PC-9 (cell line): ENCODE measurements at regions not wholly inside any gene's neighbourhood (a gene's known extent, or its start where the extent isn't known, plus 50 kb on each side); places are given as distances from the start of the nearest gene placed in this dataset.

Experiments used
- BruUV-seq: library from RNA; stranded (reverse); fragments of 400-500 nt; replicated peaks from 2 replicates; lab custom pipeline; 2021; lab: Mats Ljungman, UMichigan
- CTCF ChIA-PET: fragments of 300-600 bp; sonication (Branson Sonifier 250); formaldehyde crosslinking; loops from one replicate; lab custom pipeline; 2022; ENCODE audit warnings: antibody characterized with exemption; lab: Charles Lee
- POLR2A ChIA-PET: fragments of 300-600 bp; sonication (Branson Sonifier 250); formaldehyde crosslinking; loops from one replicate; lab custom pipeline; 2022; ENCODE audit warnings: antibody characterized with exemption; ENCODE audit not compliant: unreplicated experiment; lab: Charles Lee
- DNase-seq, 2 experiments: peaks; one replicate each; pipeline versions ENCODE4 v3.0.0 to v3.0.0-alpha.2; 2015 to 2022; ENCODE audit warnings: mixed read lengths in 1 of 2
- H2AFZ ChIP-seq: fragments of 200-600 bp; sonication (generic); 2 replicates; pipeline ENCODE4 v1.8.1; 2017; ENCODE audit warnings: antibody characterized with exemption
- H3F3A ChIP-seq: fragments of 200-600 bp; sonication (generic); 2 replicates; pipeline ENCODE4 v1.8.1; 2017; ENCODE audit warnings: antibody characterized with exemption, mild to moderate bottlenecking, low read depth; ENCODE audit not compliant: insufficient read depth
- H3K27ac ChIP-seq: fragments of 200-600 bp; sonication (generic); 2 replicates; pipeline ENCODE4 v1.6.1; 2016; ENCODE audit warnings: mixed run types
- H3K27me3 ChIP-seq: fragments of 200-600 bp; sonication (generic); 2 replicates; pipeline ENCODE4 v1.6.1; 2016; ENCODE audit warnings: low read depth, mixed run types; ENCODE audit not compliant: insufficient read depth
- H3K36me3 ChIP-seq: fragments of 200-600 bp; sonication (generic); 2 replicates; pipeline ENCODE4 v1.6.1; 2016; ENCODE audit warnings: low read depth, mixed run types
- H3K4me1 ChIP-seq: fragments of 200-600 bp; sonication (generic); replicated peaks from 2 replicates; pipeline ENCODE4 v1.6.1; 2016; ENCODE audit warnings: mixed run types; ENCODE audit not compliant: insufficient read depth
- H3K4me2 ChIP-seq: fragments of 200-600 bp; sonication (generic); 2 replicates; pipeline ENCODE4 v1.6.1; 2017; ENCODE audit warnings: mixed run types
- H3K4me3 ChIP-seq: fragments of 200-600 bp; sonication (generic); 2 replicates; pipeline ENCODE4 v1.6.1; 2016; ENCODE audit warnings: mixed run types
- H3K79me2 ChIP-seq: fragments of 200-600 bp; sonication (generic); 2 replicates; pipeline ENCODE4 v1.6.1; 2017; ENCODE audit warnings: low read depth, mixed run types
- H3K9me2 ChIP-seq: fragments of 200-600 bp; sonication (generic); 2 replicates; pipeline ENCODE4 v1.8.1; 2017; ENCODE audit warnings: mild to moderate bottlenecking; ENCODE audit not compliant: insufficient read depth
- H3K9me3 ChIP-seq: fragments of 200-600 bp; sonication (generic); 2 replicates; pipeline ENCODE4 v1.8.1; 2016; ENCODE audit warnings: low read depth; ENCODE audit not compliant: insufficient read depth
- H4K20me1 ChIP-seq: fragments of 200-600 bp; sonication (generic); 2 replicates; pipeline ENCODE4 v1.8.1; 2017; ENCODE audit not compliant: insufficient read depth
- EZH2 ChIP-seq: fragments of 200-600 bp; sonication (generic); IDR thresholded peaks from 2 replicates; pipeline ENCODE4 v1.8.0; 2017; ENCODE audit warnings: antibody characterized with exemption, low read depth
- intact Hi-C: fragments of 100-400 bp; cut with micrococcal nuclease; formaldehyde crosslinking; loops from one replicate; pipeline ENCODE4 v1.10.0; 2022; ENCODE audit not compliant: unreplicated experiment
- TF ChIP-seq, protein P1 (sequence below): fragments of 200-600 bp; sonication (generic); conservative IDR thresholded peaks from 2 replicates; pipeline ENCODE4 v1.6.1; 2017; ENCODE audit warnings: mixed run types, antibody characterized with exemption, mild to moderate bottlenecking, moderate library complexity

DNA sequence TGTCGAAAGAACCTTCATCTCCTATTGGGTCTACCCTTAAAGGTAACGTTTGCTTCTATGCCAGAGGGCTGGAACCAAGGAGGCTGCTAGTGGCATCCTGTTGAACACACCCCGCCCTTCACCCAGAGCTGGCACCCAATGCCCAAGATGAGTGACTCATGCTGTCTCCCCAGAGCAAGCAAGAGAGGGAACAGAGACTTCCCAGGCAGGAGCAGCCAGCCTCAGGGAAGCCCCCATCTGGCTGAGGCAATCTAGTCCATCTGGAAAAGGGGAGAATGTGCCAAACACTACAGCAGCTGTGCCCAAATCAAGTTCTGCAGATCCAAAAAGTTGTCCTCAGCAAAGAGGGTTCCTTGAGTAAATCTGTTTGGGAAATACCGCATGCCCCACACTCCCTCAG, 91.9 kb upstream of the TP53I11 start:
- Histone ChIP-seq H3K4me3 (no peak overlapping the region), H3K4me1 (peaks cover 9% of the 10 kb centered on the region; the same call in 1 of the 2 replicates), H3K27me3 (peaks cover 5% of the 10 kb centered on the region; the same call in 1 of the 2 replicates), H3F3A (no peaks in the 10 kb centered on the region), H4K20me1 (no peaks in the 10 kb centered on the region), H3K79me2 (no peaks in the 10 kb centered on the region), H3K27ac (no peak overlapping the region), H3K4me2 (no peak overlapping the region), H3K9me2 (no peaks in the 10 kb centered on the region), H3K9me3 (no peaks in the 10 kb centered on the region), H2AFZ (no peak overlapping the region), H3K36me3 (no peaks in the 10 kb centered on the region)
- TF ChIP-seq, protein P1, sequence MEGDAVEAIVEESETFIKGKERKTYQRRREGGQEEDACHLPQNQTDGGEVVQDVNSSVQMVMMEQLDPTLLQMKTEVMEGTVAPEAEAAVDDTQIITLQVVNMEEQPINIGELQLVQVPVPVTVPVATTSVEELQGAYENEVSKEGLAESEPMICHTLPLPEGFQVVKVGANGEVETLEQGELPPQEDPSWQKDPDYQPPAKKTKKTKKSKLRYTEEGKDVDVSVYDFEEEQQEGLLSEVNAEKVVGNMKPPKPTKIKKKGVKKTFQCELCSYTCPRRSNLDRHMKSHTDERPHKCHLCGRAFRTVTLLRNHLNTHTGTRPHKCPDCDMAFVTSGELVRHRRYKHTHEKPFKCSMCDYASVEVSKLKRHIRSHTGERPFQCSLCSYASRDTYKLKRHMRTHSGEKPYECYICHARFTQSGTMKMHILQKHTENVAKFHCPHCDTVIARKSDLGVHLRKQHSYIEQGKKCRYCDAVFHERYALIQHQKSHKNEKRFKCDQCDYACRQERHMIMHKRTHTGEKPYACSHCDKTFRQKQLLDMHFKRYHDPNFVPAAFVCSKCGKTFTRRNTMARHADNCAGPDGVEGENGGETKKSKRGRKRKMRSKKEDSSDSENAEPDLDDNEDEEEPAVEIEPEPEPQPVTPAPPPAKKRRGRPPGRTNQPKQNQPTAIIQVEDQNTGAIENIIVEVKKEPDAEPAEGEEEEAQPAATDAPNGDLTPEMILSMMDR = no peak
- no peak for TF ChIP-seq EZH2
- POLR2A ChIA-PET = no interaction called here
- BruUV-seq = no TSS peak
- intact Hi-C loops = no loop called here
- no peak for DNase-seq
- CTCF ChIA-PET = no interaction called here

DNA sequence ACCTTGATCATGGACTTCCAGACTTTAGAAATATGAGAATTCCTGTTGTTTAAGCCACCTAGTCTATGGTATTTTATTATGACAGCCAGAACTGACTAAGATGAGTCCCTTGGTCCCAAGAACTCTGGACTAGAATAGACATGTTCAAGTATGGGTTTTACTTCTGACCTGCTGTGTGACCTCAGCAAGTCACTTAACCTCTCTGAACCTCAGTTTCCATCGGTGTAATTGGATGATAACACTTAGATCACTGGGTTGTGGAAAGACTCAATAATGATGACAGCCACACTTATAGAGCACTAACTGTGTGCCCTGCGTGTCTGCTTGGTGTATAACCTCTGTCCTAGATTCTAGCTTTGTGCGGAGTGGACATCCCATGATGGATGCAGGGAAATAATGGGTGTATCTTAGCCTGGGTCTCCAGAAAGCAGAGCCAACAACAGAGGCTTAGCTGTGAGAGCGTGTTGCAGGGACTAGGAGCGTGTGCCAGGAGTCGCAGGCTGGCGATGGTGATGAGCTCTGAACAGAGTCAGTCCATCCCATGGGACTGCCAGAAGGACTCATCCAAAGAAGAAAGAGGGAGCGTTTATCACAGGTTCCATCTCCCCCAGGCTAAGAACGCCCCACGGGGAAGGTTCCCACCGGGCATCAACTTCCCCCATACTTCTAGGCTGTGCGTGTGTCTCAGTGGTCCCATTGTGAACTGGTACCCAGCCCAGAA, 93.2 kb upstream of the TP53I11 start:
- Histone ChIP-seq H3K4me2 (no peak overlapping the region), H3K4me3 (no peak overlapping the region), H3K4me1 (peaks cover 9% of the 10 kb centered on the region; the same call in 1 of the 2 replicates), H2AFZ (no peak overlapping the region), H3K27ac (no peak overlapping the region), H3K79me2 (no peaks in the 10 kb centered on the region), H3K9me2 (no peaks in the 10 kb centered on the region), H3K36me3 (no peaks in the 10 kb centered on the region), H3K9me3 (no peaks in the 10 kb centered on the region), H4K20me1 (no peaks in the 10 kb centered on the region), H3F3A (no peaks in the 10 kb centered on the region), H3K27me3 (no peaks in the 10 kb centered on the region; the same call in 1 of the 2 replicates)
- POLR2A ChIA-PET = no interaction called here
- CTCF ChIA-PET = interaction anchor here (0.6 kb wide), 1 partner anchor 113 kb away, joined by 5 read pairs; no protein-coding TSS in a partner anchor
- no TSS peak for BruUV-seq
- TF ChIP-seq, protein P1 = no peak
- no peak for TF ChIP-seq EZH2
- no peak for DNase-seq
- intact Hi-C loops = no loop called here

DNA sequence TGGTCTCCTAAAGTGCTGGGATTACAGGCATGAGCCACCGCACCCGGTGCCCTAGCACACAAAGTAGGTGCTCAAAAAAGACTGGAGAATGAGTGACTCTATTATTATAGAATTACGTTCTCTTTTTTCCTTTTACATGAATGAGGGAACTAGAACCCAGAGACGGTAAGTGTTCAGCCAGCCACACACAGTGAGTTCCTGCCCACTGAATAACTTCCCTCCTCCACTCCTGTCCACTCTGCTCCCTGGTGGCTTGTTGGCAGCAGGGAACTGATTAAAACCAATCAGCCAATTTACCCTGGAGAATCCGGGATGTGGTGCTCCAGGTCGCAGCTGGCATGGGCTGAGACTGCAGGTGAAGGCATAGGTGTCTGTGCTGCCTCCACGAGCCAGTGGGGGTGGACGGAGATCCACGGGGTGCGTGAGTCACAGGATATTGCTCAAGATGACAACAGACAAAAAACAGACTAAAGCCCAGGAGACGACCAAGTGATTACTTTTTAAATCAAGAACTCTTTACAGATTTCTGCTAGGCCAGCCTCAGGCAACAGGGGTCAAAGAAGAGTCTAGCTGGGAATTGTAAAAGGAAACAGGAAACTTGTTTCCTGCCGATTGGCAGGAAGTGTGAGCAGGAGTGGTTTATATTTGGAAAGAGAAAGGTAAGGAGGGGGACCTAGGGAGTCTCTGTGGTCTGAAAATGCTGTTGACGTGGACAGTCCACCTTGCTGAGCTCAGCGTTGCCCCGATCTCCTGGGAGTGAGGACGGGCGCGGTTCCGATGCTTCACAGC, 95.2 kb upstream of the TP53I11 start:
- Histone ChIP-seq H3K9me3 (no peaks in the 10 kb centered on the region), H3K9me2 (no peaks in the 10 kb centered on the region), H3K27me3 (no peaks in the 10 kb centered on the region; the same call in 1 of the 2 replicates), H3K4me2 (peak overlapping the region; percentile 41; the same call in 1 of the 2 replicates), H3K27ac (no peak overlapping the region), H3K4me1 (peaks cover 9% of the 10 kb centered on the region; the same call in 1 of the 2 replicates), H2AFZ (0 out of 2 replicates have a peak overlapping the region, but pooled peaks have one; percentile 18), H3K4me3 (no peak overlapping the region), H4K20me1 (no peaks in the 10 kb centered on the region), H3K36me3 (no peaks in the 10 kb centered on the region), H3F3A (no peaks in the 10 kb centered on the region), H3K79me2 (no peaks in the 10 kb centered on the region)
- BruUV-seq = no TSS peak
- ChIA-PET POLR2A (no interaction called here), CTCF (no interaction called here)
- TF ChIP-seq EZH2 = no peak
- TF ChIP-seq, protein P1 = no peak
- peak in 1 of 2 experiments; percentile 49 for DNase-seq
- intact Hi-C loops = no loop called here
